Endothelial cell of umbilical vein (primary cell): ENCODE measurements at regions not wholly inside any gene's neighbourhood (a gene's known extent, or its start where the extent isn't known, plus 50 kb on each side); places are given as distances from the start of the nearest gene placed in this dataset.

Experiments
- BruUV-seq: library from RNA; stranded (reverse); fragments of 400-500 nt; replicated peaks from 2 replicates; lab custom pipeline; 2021; lab: Mats Ljungman, UMichigan
- CTCF ChIA-PET: fragments of 300-600, 350-600 bp; sonication (Branson Sonifier 250); formaldehyde crosslinking; loops from one replicate; lab custom pipeline; 2021; ENCODE audit warnings: antibody characterized with exemption, inconsistent platforms; lab: Charles Lee
- POLR2A ChIA-PET: fragments of 300-600, 350-600 bp; sonication (Branson Sonifier 250); formaldehyde crosslinking; loops from one replicate; lab custom pipeline; 2021; ENCODE audit warnings: antibody characterized with exemption, inconsistent platforms; lab: Charles Lee
- DNase-seq: peaks from one replicate; pipeline ENCODE4 v3.0.0-alpha.2; 2011; ENCODE audit warnings: low read depth, low spot score
- FAIRE-seq: peaks from 2 replicates; lab custom pipeline; 2011; peaks lifted over from hg19 to GRCh38; lab: Jason Lieb, UNC
- H2AFZ ChIP-seq: 2 replicates; pipeline ENCODE4 v1.6.0; 2012; ENCODE audit warnings: low read depth, low read length, control low read depth, inconsistent platforms
- H3K27ac ChIP-seq: 2 replicates; pipeline ENCODE4 v1.5.1; 2011; ENCODE audit warnings: low read depth, mild to moderate bottlenecking, control low read depth, low read length, moderate library complexity; ENCODE audit not compliant: insufficient read depth
- H3K27me3 ChIP-seq, 2 experiments: 2 replicates each; pipeline versions ENCODE4 v1.6.0 to v1.6.1; 2011; ENCODE audit warnings: low read length in 2 of 2, mixed read lengths in 1 of 2; ENCODE audit not compliant: control insufficient read depth in 2 of 2, insufficient read depth in 2 of 2
- H3K36me3 ChIP-seq, 2 experiments: 2 replicates in 1 of 2; 3 replicates in 1 of 2; pipeline ENCODE4 v1.5.1; 2011; ENCODE audit warnings: low read length in 2 of 2, mild to moderate bottlenecking in 1 of 2, moderate library complexity in 1 of 2; ENCODE audit not compliant: control insufficient read depth in 2 of 2, insufficient read depth in 2 of 2; ENCODE audit errors: extremely low read depth in 1 of 2
- H3K4me1 ChIP-seq: 3 replicates; pipeline ENCODE4 v1.5.1; 2011; ENCODE audit warnings: mild to moderate bottlenecking, low read length; ENCODE audit not compliant: control insufficient read depth, insufficient read depth; ENCODE audit errors: extremely low read depth
- H3K4me2 ChIP-seq: 2 replicates; pipeline ENCODE4 v1.6.1; 2011; ENCODE audit warnings: low read length, control low read depth, mixed read lengths; ENCODE audit not compliant: insufficient read depth
- H3K4me3 ChIP-seq, 3 experiments: fragments of 200-600 bp in 1 of 3; sonication (generic), shearing (Covaris generic) in 1 of 3; replicated peaks in 1 of 3; 2 replicates each; pipeline ENCODE4 v1.5.1; 2011 to 2016; ENCODE audit warnings: control low read depth in 3 of 3, low read length in 3 of 3, mild to moderate bottlenecking in 2 of 3, inconsistent platforms in 1 of 3, low read depth in 1 of 3, moderate library complexity in 1 of 3; ENCODE audit not compliant: insufficient read depth in 1 of 3
- H3K79me2 ChIP-seq: 2 replicates; pipeline ENCODE4 v1.6.0; 2012; ENCODE audit warnings: low read length, inconsistent platforms; ENCODE audit not compliant: control insufficient read depth, insufficient read depth
- H3K9ac ChIP-seq: replicated peaks from 2 replicates; pipeline ENCODE3; 2011; ENCODE audit warnings: low read length, control low read depth; ENCODE audit not compliant: insufficient read depth; ENCODE audit errors: extremely low read depth
- H3K9me1 ChIP-seq: replicated peaks from 3 replicates; pipeline ENCODE4 v1.6.0; 2011; ENCODE audit warnings: mild to moderate bottlenecking, low read length; ENCODE audit not compliant: control insufficient read depth, insufficient read depth; ENCODE audit errors: extremely low read depth
- H3K9me3 ChIP-seq: replicated peaks from 2 replicates; pipeline ENCODE4 v1.5.1; 2012; ENCODE audit warnings: low read length, inconsistent platforms; ENCODE audit not compliant: control insufficient read depth, insufficient read depth
- H4K20me1 ChIP-seq: replicated peaks from 2 replicates; pipeline ENCODE3; 2011; ENCODE audit warnings: mild to moderate bottlenecking, low read length; ENCODE audit not compliant: control insufficient read depth, insufficient read depth; ENCODE audit errors: extremely low read depth
- EZH2 ChIP-seq: IDR thresholded peaks from 2 replicates; pipeline ENCODE4 v1.6.1; 2012; ENCODE audit warnings: borderline replicate concordance, low read depth, mild to moderate bottlenecking, moderate library complexity, low read length, inconsistent platforms; ENCODE audit not compliant: severe bottlenecking
- FOS ChIP-seq: IDR thresholded peaks from 2 replicates; pipeline ENCODE4 v1.6.1; 2011; ENCODE audit warnings: mild to moderate bottlenecking, low read length, moderate library complexity, borderline replicate concordance; ENCODE audit not compliant: insufficient read depth
- GATA2 ChIP-seq: IDR thresholded peaks from 2 replicates; pipeline ENCODE4 v1.7.0; 2011; ENCODE audit warnings: low read depth, mild to moderate bottlenecking, moderate library complexity, mixed read lengths, low read length; ENCODE audit not compliant: insufficient read length, insufficient read depth
- JUN ChIP-seq: IDR thresholded peaks from 2 replicates; pipeline ENCODE4 v1.6.1; 2011; ENCODE audit warnings: borderline replicate concordance, low read depth; ENCODE audit not compliant: insufficient read length, insufficient read depth
- MYC ChIP-seq: IDR thresholded peaks from one replicate; pipeline ENCODE4 v1.6.1; 2011; ENCODE audit warnings: mild to moderate bottlenecking, low read depth, low read length
- POLR2A ChIP-seq: IDR thresholded peaks from 2 replicates; pipeline ENCODE4 v1.6.1; 2012; ENCODE audit warnings: low read depth, mild to moderate bottlenecking, control low read depth, low read length
- POLR2AphosphoS5 ChIP-seq: IDR thresholded peaks from 2 replicates; pipeline ENCODE4 v1.6.1; 2012; ENCODE audit warnings: low read depth, mild to moderate bottlenecking, control low read depth, low read length, moderate library complexity; ENCODE audit not compliant: insufficient read depth
- dilution Hi-C: fragments of 300-500 bp; cut with MboI; formaldehyde crosslinking; loops from one replicate; pipeline ENCODE4 v1.15.0; 2019; ENCODE audit warnings: low sequenced_read_pairs; ENCODE audit not compliant: extremely low pct_ligation_motif_present
- intact Hi-C: fragments of 100-400 bp; cut with micrococcal nuclease; formaldehyde crosslinking; loops from one replicate; pipeline ENCODE4 v1.10.0; 2022
- TF ChIP-seq, protein P1 (sequence below), 2 donors: IDR thresholded peaks; 1 replicate in 1 of 2; 2 replicates in 1 of 2; pipeline ENCODE4 v1.5.1; 2011; ENCODE audit warnings: low read length in 2 of 2, mild to moderate bottlenecking in 2 of 2, moderate library complexity in 2 of 2, control low read depth in 1 of 2, inconsistent platforms in 1 of 2, low read depth in 1 of 2; ENCODE audit not compliant: insufficient read depth in 1 of 2; ENCODE audit errors: extremely low read depth in 1 of 2
- TF ChIP-seq, protein P2 (sequence below): IDR thresholded peaks from 2 replicates; pipeline ENCODE4 v1.6.1; 2011; ENCODE audit not compliant: insufficient read depth, insufficient read length

DNA sequence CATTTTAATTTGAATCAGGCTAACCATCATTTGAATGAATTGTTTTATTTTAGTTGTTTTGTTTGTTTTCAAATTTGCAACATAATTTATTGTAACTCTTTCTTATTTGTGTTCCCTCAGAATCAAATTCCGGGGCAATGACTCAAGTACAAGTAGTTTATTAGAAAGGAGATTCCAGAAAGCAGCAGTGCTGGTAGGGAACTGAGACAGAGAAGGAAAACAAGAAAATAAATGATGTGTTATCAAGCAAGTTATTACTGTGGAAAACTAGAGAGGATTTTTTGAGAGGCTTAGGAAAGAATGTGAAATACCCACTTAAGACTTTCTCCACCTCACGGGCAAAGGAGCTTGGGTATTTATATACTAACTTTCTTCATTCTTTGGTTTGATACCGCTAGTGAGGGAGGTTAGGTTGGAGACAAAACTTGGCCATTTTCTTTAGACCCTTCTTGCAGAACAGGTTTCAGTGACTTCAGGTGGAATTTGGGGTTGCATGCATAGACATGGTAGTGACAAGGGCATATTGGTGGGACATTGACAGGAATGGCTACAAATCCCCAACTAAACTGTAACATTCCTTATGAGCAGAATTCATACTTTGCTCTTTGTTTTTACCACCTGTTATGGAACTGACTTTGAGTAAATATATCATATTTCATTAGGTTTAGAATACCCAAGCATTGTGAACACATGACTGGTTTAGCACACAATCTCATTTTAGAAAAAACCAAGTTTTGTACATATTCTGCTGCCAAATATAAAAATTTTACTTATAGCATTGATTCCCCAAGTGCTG is 254.3 kb downstream of the ZBBX start:
- no peak overlapping the region for H3K4me3 ChIP-seq
- H4K20me1 ChIP-seq = no peaks in the 10 kb centered on the region
- no peaks in the 10 kb centered on the region for H3K4me1 ChIP-seq
- no peak overlapping the region for H3K27ac ChIP-seq
- no TSS peak for BruUV-seq
- no peaks in the 10 kb centered on the region for H3K9me3 ChIP-seq
- no peak overlapping the region for H2AFZ ChIP-seq
- H3K9ac ChIP-seq = no peak overlapping the region
- CTCF ChIA-PET = no interaction called here
- no peak overlapping the region for H3K4me2 ChIP-seq
- H3K36me3 ChIP-seq = no peaks in the 10 kb centered on the region
- TF ChIP-seq JUN = no peak
- no peak for TF ChIP-seq FOS
- TF ChIP-seq, protein P1, sequence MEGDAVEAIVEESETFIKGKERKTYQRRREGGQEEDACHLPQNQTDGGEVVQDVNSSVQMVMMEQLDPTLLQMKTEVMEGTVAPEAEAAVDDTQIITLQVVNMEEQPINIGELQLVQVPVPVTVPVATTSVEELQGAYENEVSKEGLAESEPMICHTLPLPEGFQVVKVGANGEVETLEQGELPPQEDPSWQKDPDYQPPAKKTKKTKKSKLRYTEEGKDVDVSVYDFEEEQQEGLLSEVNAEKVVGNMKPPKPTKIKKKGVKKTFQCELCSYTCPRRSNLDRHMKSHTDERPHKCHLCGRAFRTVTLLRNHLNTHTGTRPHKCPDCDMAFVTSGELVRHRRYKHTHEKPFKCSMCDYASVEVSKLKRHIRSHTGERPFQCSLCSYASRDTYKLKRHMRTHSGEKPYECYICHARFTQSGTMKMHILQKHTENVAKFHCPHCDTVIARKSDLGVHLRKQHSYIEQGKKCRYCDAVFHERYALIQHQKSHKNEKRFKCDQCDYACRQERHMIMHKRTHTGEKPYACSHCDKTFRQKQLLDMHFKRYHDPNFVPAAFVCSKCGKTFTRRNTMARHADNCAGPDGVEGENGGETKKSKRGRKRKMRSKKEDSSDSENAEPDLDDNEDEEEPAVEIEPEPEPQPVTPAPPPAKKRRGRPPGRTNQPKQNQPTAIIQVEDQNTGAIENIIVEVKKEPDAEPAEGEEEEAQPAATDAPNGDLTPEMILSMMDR (IDR thresholded peaks at IDR 0.05; ENCODE audit: extremely low read depth in 1 of 2, insufficient read depth in 1 of 2, low read depth in 1 of 2, low read length in 2 of 2) = no peak
- no peak for TF ChIP-seq POLR2A
- TF ChIP-seq, protein P2, sequence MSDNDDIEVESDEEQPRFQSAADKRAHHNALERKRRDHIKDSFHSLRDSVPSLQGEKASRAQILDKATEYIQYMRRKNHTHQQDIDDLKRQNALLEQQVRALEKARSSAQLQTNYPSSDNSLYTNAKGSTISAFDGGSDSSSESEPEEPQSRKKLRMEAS = no peak
- TF ChIP-seq EZH2 = no peak
- TF ChIP-seq MYC = no peak
- TF ChIP-seq GATA2 = no peak
- TF ChIP-seq POLR2AphosphoS5 = no peak
- FAIRE-seq (no peak), DNase-seq (no peak)
- no peaks in the 10 kb centered on the region for H3K27me3 ChIP-seq
- H3K79me2 ChIP-seq = no peaks in the 10 kb centered on the region
- dilution Hi-C loops (no loop called here), intact Hi-C loops (no loop called here)
- H3K9me1 ChIP-seq = no peaks in the 10 kb centered on the region
- POLR2A ChIA-PET = no interaction called here
